ENCODE measurements at regions not wholly inside any gene's neighbourhood (a gene's known extent, or its start where the extent isn't known, plus 50 kb on each side); places are given as distances from the start of the nearest gene placed in this dataset.

DNA sequence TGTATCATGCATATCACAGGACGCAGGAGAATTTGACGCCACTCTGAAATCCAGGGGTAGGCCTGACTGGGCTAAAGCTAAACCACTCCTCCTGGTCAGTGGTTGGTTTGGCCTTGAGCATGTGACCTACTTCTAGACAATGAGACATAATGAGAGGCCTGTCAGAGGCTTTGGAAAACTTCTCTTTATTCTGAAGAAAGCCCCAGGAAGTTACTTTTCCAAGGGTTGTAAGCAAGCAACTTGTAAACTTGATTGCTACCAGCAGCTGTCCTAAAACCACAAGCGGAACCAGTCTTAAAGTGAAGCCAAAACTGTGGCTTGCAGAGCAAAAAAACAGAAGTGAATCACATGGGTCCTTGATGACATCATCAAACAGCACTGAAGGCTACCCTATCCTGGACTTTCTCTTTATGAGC lies 138.2 kb upstream of the COX10 start:
- peak; percentile 99 for DNase-seq (ENCODE audit: low read depth)

DNA sequence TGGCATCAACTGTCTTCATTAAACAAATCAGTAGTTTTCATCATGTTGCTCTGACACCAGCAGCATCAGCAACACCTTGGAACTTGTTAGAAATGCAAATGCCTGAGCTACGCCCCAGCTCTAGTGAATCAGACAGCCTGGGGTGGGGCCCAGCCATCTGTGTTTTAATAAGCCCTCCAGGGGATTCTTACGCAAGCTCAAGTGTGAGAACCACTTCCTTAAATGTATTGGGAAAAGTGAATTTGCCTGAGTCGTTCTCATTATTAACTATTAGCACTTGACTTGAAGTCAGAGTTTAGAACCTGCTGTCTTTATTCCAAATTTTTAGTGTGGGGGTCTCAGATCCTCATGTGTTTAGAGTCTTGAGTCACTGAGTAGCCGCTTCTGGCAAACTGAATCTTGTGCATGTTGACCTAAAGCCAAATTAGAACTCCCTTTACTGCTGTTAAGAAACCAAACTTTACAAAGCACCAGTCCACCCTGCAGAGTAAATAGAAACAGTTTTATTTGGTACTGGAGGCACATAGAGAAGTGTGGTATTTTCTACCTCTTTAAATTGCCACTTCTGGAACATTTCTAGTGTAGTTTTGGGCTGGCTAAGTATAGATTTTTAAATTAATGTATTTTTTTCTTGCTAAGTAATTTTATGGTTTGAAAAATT lies 137.4 kb upstream of the COX10 start:
- DNase-seq (ENCODE audit: low read depth) = peak; percentile 91

DNA sequence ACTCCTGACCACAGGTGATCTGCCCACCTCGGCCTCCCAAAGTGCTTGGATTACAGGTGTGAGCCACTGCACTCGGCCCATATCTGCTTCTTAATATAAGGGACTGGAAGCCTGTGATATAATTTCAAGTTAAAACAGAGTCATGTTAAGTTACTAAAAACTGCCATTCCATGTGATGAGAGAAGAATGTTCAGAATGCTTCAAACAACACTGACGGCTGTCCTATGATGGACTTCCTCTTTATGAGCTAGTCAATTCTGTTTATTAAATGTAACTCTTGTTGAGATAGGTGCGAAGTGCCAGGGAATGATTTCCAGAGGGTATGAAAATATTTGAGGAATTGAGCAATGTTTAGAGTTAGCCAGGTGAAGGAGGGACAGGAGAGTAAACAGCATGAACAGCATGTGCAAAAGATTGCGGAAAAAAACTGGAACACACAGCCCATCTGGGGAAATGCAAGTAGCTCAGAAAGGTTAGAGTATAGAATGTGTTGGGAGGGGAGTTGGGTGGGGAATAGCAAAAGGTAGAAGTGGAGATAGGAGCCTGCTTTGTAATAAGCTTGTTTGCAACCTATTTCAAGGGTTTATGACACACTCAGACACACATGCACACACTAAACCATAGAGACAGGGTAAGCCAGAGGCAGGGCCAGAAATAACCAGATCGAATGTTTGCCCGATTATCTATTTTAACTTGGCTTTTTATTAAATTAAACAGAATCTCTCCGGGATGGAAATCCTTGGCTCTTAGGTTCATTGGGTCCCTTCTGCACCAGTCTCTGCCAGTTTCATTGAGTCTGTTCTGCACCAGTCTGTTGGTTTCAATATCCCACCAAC lies 135.6 kb upstream of the COX10 start:
- no peak for DNase-seq (ENCODE audit: low read depth)

DNA sequence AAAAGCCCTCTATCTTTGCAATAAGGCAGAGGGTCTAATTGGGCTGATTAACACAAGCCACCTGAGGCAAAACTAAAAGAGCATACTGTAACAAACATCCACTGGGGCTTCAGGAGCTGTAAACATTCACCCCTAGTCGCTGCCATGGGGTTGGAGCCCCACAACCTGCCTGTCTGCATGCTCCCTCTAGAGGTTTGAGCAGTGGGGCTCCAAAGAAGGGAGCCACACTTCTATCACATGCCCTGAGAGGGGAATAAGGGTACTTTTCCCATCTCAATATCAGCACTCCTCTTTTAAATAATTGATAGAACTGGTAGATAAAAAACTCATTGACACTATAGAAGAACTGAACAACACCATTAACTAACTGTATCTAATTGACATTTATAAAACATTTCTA lies 130.1 kb upstream of the COX10 start:
- no peak for DNase-seq (ENCODE audit: low read depth)

DNA sequence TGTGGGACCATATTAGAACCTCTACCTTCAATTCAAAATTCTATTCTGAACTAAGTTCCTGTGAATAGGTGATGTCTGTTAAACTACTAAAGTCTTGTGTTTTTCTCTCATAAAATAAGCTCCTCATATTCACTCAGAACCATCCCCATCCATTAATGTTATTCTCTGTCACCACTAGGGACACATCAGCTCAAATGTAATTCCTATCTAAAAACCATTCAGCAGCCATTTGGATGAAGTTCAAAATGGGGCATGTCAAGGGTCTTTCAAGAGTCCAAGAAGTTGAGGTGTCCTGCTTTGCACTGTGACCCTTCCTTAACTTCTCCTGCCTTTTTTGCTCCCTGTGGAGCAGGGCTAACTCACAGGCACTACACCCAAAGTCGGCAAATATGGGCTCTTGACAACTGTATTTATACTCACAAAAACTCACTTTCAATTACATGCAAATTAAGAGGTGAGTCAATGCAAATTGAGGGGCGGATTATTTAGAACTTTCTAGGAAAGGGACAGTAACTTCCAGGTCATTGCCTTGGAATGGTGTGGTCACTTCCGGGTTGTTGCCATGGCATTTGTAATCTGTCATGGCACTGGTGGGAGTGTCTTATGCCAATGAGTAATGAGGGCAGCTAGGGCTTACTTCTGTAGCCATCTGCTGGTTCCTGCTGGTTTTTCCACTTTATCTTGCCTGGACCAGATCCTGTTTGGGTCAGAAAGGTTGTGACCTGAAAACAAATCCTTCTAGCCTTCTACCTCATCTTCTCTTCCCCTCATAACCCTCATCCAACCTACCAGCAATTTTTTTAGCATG lies 128.2 kb upstream of the COX10 start:
- DNase-seq (ENCODE audit: low read depth) = peak; percentile 84

DNA sequence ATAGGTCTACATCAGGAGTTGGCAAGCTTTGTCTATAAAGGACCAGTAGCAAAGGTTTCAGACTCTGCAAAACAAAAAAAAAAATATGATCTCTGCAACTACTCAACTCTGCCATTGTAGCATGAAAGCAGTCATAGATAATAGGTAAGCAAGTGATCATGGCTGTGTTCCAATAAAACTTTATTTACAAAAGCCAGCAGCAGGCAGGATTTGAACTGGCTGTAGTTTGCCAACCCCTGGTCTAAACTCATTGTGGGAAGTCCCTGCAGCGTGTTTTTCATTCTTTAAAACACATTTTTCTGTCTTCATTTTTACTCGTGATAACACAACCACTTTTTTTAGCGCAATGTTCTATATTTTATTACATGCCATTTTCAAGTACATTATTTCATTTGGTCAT lies 127.5 kb upstream of the COX10 start:
- DNase-seq (ENCODE audit: low read depth) = no peak

DNA sequence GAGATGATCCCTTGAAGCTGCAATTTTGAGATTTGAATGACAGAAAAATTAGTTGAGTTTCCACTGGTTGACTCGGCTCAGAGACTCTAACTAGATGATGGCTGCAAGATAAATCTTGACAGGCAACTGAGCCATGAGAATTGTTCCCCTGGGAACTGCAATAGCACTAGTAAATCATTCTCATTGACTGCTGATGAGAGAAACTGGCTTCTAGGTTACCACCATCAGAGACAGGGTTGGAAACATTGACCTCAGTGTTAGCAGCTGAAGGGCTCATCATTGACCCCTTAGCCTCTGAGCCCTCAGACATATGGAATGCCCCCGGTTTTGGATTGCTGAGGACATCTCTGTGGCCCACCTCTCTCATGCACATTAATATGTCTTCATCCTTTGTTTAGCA lies 125.4 kb upstream of the COX10 start:
- DNase-seq (ENCODE audit: low read depth) = no peak

DNA sequence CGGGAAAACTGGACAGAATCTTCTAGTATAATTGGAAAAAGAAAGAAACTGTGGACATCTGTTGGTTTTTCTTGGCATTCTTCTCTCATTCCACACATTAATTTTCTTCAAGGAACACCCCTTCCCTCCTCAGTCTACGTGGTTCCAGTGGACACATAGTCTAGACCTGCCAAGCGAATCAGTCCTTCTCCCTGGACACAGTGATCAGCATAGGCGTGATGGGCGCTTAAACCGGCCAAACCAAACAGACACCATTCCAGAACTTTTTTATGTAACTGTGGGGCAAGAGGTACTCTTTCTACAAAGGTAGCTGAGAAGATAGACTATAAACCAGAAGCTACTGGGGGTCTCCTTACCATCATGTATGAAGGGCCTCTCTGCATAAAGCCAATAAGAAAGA lies 121.8 kb upstream of the COX10 start:
- DNase-seq (ENCODE audit: low read depth) = no peak

DNA sequence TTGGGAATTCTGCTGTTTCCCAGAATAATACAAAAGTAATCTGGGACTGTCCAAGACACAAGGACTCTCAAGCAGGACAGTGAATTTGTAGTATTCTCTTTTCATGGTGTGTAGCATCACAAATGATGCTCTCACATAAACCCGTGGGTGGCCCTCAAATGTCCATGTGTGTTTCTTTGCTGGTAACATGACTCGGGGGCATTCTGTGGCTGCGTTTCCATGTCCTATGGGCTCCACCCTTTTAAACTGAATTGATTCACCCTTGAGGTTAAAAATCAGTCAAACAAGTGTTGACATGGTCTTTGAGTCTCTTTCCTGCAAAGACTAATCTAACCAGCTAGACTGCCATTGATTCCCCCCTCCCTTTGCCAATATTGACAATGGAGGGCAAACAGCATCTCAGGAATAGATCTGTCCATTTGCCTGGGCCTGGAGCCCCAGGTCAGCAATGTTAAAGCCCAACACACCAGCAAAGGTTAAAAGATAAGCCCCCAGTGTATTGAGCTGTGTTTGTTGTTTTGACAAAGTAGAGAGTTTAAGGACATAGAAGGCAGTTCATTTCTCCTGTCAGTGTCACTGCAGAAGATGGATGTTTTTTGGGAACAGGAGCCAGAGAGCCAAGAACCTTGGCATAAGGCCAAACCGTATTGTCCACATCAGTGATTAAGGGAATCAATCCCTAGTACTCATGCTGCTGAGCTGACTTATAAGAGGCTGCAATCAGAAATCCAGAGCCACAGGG lies 117.1 kb upstream of the COX10 start:
- no peak for DNase-seq (ENCODE audit: low read depth)

DNA sequence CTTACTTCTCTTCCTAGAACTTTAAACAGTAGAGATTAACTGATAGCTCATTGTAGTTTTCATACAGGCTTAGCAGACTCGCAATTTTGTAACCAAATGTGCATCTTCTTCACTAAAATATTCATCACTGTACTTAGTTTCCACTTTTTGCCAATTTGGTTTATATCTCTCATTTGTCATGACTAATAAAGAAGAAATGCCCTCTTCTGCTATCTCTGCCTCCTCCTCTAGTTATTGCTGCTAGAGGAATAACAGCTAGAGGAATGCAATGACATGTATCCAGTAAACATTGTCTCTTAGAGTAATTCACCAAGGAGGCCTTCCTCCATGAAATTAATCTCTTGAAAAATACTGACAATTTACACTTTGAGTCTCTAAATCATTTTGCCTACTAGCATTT lies 115.5 kb upstream of the COX10 start:
- DNase-seq (ENCODE audit: low read depth) = no peak

DNA sequence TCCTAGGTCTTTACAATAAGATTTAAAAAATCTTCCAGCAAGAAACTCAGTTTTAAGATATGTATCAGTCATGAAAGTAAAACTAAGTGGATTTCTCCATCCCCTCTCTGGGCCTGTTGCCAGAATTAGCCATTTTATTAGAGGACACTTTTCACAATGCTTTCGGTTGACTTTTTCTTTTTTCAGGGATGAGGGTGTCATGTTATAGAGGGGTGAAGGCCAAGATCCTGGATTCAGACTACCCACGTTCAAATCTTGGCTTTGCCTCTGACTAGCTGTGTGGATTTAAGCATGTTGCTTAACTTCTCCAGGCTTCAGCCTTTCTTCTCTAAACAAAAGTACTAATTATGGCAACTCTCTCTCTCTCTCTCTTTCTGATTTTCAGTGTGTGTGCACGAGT lies 111.7 kb upstream of the COX10 start:
- DNase-seq (ENCODE audit: low read depth) = peak; percentile 19

DNA sequence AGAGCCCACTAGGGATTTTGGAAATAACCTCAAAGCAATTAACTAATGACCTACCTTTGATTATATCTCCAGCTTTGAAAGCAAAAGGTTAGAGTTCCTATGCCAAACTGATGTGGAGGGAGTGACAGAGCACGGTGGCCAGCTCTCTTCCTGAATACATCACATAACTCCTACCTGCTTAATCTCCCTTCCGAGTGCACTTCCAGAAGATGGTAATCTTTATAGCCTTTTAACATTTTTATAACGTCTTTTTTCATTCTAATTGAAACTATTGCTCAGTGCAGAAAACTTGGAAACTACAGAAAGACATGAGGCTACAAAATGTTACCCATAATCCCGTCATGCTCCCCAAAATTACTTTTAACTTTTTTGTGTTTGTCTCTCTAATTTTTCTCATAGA lies 110.5 kb upstream of the COX10 start:
- DNase-seq (ENCODE audit: low read depth) = no peak

DNA sequence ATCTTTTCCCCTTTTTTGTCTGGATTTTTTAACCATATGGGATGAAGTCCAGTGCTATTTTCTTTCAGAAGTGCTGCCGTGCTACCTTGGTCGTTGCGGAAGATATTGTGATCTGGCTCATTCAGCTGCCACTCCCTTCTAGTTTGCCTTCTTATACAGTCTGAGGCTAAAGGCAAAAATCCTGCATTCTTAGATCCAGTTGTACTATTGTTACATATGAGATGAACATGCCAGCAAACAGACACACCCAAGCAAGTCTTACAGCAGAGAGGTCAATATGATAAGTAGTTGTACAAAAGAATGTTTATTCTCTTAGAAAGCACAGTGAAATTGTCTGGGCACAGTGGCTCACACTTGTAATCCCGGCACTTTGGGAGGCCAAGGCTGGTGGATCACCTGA lies 108.0 kb upstream of the COX10 start:
- no peak for DNase-seq (ENCODE audit: low read depth)

DNA sequence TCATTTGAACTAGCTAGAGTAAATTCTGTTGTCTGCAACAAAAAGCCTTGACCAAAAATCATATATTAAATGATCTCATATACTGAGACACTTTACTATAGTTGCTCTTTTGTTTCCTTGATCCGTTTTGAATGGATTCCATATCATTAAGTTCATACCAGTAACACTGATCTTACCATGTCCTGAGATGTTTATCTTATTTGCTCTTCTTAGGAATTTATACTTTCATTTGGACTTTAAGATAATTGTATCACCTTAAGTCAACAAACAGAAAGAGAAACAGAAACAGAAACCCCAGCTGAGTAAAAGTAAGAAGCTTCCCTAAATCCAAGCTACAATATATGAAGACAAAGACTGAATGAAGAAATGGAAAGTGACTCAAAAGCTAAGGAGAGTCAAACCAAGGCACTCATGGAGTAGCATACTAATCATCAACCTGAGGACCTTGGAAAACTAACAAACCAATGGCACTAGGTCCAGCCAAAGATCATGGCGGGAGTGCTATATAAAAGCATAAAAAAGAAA lies 106.5 kb upstream of the COX10 start:
- DNase-seq (ENCODE audit: low read depth) = no peak

DNA sequence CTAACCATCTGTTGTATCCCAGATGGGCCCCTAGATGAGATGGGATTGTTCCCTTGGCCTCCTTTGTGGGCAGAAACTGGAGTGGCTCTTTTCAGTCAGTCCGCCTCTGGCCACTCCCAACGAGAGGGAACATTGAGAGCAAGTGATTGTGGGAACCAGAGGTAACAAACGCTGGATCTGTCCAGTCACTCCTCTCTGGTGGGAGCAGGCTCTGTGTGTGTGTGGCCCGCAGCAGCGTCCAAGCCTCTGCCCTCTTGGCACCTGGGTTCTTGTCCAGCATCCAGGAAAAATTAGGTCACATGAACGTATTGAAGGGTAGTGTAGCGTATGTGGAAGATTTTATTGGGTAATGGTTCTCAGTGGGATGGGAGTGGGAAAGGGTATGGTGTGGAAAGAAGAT lies 101.9 kb upstream of the COX10 start:
- DNase-seq (ENCODE audit: low read depth) = no peak

DNA sequence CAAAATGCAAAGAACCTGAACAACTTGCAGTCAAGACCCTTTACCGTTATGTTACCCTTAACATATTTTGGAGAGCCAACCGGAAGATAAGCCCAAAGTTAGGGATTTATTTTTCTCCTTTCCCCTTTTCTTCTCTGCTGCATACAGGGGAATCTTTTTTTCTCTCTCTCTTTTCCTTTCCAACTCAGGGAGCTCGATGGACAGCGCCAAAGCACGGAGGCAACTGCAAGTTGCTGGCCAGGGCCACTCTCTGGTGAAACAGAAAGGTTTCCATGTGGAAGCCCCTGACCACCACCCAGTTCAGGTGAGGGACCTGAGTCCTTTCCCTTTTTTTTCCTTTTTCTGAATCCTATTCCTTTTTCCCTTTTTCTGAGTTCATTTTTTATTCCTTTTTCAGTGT lies 98.8 kb upstream of the COX10 start:
- DNase-seq (ENCODE audit: low read depth) = no peak

DNA sequence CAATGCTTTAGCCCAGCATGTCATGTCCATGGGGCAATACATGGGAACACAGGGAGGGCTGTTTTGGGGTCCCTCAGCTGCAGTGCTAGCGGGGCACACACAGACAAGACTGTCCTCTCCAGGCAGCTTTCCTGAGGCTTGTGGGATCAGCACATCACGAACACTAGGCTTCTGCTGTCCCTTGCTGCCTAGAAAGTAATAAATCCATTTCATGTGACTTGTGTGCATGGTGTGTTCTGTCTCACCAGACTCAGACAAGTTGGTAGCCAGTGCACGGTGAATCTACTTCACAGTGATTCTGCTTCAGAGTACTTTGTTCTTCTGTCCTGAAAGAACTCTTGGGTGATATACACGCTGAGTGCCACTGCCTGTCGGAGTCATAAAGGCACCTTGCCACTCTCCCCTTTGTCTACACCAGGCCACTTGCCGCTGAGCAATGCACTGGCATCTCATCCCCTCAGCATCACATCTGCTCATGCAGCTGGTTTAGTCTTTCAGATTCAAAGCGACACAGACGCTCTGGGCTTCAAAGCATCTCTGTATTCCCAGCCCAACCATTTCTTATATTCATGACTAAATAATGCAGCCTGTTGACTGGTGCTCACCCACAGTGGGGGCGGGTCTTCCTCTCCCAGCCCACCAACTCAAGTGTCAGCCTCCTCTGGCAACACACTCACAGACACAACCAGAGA lies 95.2 kb upstream of the COX10 start:
- DNase-seq (ENCODE audit: low read depth) = no peak

DNA sequence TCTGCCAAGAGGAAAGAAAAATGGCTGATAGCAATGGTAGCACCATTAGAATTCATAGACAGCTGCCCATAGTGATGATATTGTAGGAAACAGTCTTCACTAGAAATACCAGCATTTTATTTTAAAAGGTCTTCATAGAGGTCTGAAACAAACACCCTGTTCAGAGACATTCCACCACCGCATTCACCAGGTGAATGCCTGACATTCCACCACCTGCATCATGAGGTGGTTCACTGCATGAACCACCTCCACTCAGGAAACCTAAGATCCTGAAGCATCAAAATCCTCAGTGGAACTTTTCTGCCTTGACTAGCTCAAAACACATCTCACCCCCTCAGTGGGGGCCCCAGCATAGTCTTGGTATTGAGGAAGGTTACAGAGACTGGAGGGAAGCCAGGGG lies 91.5 kb upstream of the COX10 start:
- no peak for DNase-seq (ENCODE audit: low read depth)

DNA sequence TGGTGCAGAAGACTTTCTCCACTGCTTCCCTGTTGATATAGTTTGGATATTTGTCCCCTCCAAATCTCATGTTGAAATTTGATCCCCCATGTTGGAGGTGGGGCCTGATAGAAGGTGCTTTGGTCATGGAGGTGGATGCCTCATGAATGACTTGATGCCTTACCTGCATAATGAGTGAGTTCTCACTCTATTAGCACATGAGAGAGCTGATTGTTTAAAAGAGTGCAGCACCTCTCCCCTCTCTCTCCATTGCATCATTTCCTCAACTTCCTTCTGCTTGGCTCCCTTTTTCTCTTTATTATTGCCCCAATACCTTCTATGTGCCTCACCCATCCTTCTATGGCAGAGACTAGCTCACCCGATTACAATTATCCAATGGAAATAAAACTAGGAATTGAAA lies 90.8 kb upstream of the COX10 start:
- DNase-seq (ENCODE audit: low read depth) = no peak

DNA sequence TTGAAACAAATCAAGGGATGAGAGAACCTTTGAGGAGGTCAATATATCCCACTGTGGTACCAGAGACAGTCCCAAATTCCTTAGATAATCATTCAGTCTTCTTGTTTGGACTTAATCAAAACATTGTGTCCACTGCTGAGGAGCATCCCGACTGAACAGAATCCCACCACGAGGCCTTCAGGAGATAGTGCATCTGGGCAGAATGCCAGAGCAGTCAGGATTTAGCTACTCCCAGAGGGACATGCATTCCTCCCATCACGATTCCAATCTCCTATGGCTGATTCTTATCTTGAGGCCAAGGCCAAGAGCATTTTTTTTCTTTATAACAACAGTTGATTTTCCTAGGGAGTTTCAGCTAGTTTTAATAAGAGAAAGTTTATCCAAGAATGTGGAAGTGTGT lies 87.4 kb upstream of the COX10 start:
- DNase-seq (ENCODE audit: low read depth) = no peak

DNA sequence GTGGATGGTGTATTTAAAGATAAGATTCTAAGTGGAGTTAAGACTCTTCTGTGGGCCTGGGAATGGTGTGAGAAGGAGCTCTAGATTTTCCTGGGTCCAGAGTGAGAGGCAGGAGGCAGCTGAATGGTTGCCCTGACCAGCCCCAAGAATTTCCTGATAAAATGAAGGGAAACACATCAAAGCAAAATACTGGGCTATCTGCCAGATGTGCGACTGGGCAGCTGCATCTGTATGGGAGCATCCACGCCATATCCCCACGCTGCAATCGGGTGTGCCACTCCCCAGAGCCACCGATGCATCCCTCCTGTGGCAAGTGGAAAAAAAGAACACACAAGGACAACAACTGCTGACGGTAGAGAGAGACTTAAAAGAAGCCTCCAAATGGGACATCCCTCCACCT lies 84.3 kb upstream of the COX10 start:
- peak; percentile 3 for DNase-seq (ENCODE audit: low read depth)
